ELF-1 (cell line): ENCODE measurements at regions not wholly inside any gene's neighbourhood (a gene's known extent, or its start where the extent isn't known, plus 50 kb on each side); places are given as distances from the start of the nearest gene placed in this dataset.
A peak's percentile ranks its signal among the peaks of the same experiment; 100 is the strongest.
"Not testable (repeated sequence)": the region's sequence is repeated elsewhere in the genome, so short reads cannot be mapped to it uniquely, and the experiment has no call there.

Experiments
- DNase-seq: peaks from one replicate; pipeline ENCODE4 v3.0.0-alpha.2; 2016; ENCODE audit warnings: low read depth, low spot score

- no peak for DNase-seq
These were observed 549.5 kb upstream of the SMIM31 start for GRCh38 chr4:164204434-164204833.

DNA sequence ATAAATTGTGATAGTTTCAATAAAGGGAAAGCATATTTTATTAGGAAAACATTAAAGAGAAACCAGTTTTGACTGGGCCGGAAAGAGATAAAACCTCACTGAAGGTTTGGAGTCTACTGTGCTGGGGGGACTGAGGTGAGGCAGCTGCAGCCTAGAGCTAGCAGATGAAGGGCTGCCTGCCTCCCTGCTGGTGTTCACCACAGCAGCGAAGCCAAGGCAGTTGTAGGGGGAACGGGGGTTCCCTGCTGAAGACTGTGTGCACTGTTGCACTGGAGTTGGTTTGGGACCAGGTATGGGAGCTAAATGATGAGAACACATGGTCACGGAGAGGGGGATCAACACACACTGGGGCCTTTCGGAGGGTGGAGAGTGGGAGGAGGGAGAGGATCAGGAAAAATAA, 546.5 kb upstream of the SMIM31 start:
- DNase-seq: no peak

DNA sequence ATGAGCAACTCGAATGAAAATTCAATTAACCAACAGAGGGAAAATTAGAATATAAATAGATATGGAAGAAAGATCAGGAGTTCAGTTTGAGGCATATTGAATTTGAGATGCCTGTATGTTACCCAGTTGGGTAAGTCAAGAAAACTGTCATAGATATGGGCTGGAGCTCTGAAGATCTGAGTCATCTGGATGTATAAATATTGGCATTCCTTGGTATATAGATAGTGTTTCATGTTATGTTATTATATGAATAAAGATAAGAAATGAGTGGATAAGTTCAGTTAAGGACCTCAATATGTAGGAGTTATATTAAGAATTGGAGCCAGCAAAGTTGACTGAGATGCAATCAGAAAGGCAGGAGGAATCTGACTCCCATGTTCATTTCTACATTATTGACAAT, 543.6 kb upstream of the SMIM31 start:
- DNase-seq: no peak

DNA sequence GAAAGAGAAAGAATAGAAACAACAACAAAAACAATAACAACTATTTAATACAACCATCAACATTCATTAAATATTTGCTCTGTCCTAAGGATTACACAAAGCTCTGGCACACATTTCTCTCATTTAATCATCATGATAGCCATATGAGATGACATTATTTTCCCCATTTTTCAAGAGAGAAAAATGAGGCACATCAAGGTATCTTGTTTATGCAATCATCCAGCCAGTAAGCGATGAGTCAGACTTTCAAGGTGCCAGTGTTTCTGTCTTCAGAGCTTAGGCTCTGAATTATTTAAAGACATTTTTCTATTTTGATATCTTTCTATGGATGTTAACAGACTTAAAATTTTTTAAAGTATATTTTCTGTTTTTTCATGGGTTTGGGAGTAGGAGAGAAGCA, 541.8 kb upstream of the SMIM31 start:
- no peak for DNase-seq

DNA sequence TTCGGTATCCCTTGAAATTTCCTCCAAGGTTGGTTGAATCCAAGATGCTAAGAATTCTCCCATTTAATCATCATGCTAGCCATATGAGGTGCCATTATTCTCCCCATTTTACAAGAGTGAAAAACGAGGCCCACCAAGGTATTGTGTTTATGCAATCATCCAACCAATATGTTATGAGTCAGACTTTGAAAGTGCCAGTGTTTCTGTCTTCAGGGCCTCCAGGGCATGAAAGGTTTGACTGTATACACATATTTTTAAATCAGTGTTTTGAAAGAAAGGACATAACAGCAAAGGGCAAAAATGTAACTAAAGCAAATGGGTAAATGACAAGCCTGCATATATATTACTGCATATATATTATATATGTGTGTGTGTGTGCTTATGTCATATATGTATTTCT, 541.2 kb upstream of the SMIM31 start:
- DNase-seq: no peak

GRCh38 chr4:164215113-164215741, 538.7 kb upstream of the SMIM31 start:
- peak; percentile 18 for DNase-seq

DNA sequence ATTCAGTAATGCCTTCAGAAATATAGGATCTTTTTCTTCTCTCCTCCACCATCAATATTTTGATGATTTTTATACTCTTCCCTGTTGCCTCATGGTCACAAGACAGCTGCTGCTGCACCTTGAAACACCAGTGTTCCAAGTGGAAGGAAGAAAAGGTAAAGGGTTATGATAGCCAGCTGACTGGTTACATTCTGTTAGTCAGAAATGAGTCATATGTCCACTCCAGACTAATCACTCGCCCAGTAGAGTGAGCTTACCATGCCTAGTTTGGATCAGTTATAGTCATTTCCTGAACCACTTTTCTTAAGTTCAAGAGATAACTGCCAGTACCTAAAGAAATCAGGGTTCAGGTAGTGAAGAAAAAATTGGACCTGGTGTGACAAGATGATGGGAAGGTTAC, 532.3 kb upstream of the SMIM31 start:
- DNase-seq: no peak

- DNase-seq: no peak
These were observed 529.1 kb upstream of the SMIM31 start for GRCh38 chr4:164224871-164225270.

DNA sequence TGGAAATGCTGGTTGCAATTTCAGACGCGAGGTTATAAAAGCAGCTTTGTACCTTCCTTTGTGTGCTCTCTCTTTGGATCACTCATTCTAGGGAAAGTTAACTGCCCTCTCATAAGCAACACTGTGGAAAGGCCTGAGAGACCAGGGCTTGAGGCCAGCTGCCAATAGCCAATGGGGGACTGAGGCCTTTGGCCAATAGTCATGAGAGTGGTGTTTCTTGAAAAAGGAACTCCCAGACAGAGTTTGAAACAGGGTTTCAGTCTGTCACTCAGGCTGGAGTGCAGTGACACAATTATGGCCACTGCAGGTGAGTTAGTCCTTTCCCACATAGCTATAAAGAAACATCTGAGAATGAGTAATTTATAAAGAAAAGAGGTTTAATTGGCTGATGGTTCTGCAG, 524.7 kb upstream of the SMIM31 start:
- DNase-seq: no peak

- no peak for DNase-seq
These were observed 514.5 kb upstream of the SMIM31 start for GRCh38 chr4:164239433-164239832.

GRCh38 chr4:164239976-164240375, 514.0 kb upstream of the SMIM31 start:
- no peak for DNase-seq

- DNase-seq: no peak
These were observed 502.7 kb upstream of the SMIM31 start for GRCh38 chr4:164251257-164251656.

GRCh38 chr4:164252286-164252685, 501.6 kb upstream of the SMIM31 start:
- DNase-seq: peak; percentile 48

DNA sequence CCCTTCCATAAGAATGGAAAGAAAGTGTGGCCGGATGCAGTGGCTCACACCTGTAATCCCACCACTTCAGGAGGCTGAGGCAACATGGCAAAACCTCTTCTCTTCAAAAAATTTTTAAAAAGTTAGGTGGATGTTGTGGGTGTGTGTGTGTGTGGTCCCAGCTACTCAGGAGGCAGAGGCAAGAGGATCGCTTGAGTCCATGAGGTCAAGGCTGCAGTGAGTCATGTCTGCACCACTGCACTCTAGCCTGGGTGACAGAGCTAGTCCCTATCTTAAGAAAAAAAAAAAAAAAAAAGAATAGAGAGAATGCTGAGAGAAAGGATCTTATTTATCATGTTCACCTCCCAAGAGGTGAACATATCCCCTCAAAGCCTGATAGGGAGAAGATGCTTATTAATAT, 492.1 kb upstream of the SMIM31 start:
- DNase-seq: no peak

DNA sequence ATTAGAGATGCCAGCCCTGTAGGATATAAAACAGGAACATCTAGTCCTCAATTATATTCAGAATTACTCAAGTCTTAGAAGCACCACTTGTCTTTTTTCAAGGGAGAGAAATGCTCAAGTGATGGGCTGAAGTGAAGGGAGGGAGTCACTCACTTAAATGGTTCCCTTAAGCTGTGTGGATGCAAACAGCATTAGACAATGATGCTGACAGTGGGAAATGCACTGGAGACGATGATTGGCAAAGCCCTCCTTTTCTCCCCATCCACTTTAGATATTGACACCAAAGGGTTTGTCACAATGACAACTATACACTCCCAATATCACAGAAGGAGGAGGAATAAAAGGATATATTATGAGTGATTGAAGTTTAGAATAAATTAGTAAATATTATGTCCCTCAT, 491.4 kb upstream of the SMIM31 start:
- not testable (repeated sequence) for DNase-seq

DNA sequence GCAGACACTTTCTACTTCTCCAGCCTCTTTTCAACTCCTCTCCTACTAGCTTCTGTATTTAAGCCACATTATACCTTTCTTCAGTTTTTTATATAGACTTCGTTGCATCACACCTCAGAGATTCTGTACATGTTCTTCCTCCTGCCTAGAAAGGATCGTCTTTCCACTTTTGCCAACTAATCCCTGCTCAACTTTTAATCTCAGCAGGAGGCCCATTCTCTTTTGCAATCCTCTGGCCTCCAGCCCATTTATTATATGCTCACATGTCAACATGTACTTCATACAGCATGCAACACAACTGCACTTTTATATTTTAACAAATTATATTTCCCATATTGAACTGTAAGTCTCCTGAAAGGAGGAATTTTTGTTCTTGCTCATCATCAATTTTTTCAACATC, 476.5 kb upstream of the SMIM31 start:
- not testable (repeated sequence) for DNase-seq

DNA sequence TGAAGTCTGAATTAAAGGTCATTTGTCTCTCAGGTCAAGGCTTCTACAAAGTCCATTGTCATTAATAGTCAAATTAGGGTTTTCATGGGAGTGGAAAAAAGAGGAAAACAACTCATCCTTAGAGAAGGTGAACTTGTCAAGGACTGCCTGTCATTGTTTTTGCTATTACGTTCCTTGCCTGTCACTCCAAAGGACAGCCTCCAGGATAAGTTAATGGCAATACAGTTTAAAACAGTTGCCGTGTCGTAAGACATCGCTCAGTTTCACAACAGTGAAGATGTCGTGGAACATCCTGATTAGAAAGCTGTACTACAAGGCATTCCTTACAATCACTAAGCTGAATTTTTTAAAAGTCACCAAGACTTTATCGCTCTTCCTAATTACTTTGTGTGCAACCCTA, 466.8 kb upstream of the SMIM31 start:
- DNase-seq: no peak

DNA sequence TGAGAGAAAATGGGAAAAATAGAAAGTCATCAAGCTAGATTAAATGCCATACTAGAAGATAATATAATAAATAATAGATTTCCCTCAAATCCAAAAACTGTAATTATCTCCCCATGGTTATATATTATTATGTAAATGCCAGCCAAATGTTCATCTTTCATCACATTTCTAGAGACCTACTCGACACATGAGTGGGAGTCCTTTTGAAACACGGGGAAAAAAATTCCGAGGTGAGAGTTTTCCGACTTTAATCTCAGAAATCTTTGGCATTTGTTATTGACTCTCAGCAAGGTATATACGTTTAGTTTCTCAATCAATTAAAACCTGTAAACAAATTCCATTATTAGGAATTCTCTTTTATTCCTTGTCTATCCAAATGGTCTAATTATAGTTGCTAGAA, 465.4 kb upstream of the SMIM31 start:
- DNase-seq: no peak

DNA sequence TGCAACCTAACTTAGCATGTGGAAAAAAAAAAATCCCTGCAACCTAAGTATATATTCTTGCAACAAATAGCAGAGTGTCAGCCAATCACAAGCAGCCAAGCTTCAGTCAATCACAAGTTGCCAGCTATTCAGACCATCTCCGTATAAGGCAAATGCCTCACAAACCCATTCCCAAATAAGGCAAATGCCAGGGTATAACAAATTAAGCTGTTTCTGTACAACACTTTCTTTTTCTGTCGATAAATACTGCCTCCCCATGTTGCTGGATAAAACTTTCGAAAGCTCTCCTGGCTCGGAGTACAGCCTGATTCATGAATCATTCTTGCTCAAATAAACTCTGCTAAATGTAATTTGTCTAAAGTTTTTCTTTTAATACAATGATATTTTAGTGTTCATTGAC, 460.7 kb upstream of the SMIM31 start:
- no peak for DNase-seq

DNA sequence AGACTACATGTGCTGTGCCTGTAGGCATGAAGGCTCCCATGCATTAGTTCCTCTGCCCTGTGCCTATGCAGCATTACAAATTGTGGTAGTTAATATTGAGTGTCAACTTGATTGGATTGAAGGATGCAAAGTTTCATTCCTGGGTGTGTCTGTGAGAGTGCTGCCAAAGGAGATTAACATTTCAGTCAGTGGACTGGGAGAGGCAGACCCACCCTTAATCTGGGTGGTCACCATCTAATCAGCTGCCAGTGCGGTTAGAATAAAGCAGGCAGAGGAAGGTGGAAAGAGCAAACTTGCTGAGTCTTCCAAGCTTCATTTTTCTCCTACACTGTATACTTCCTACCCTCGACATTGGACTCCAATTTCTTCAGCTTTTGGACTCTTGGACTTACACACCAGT, 460.2 kb upstream of the SMIM31 start:
- no peak for DNase-seq

GRCh38 chr4:164301430-164301829, 452.5 kb upstream of the SMIM31 start:
- DNase-seq: no peak

GRCh38 chr4:164304101-164304639, 449.8 kb upstream of the SMIM31 start:
- no peak for DNase-seq

- no peak for DNase-seq
These were observed 449.1 kb upstream of the SMIM31 start for GRCh38 chr4:164304861-164305260.

GRCh38 chr4:164307262-164307661, 446.7 kb upstream of the SMIM31 start:
- no peak for DNase-seq
